K562 (cell line): ENCODE measurements at regions not wholly inside any gene's neighbourhood (a gene's known extent, or its start where the extent isn't known, plus 50 kb on each side); places are given as distances from the start of the nearest gene placed in this dataset.

Source experiments
- ATAC-seq: fragments of 200-7000 bp; cut with Tn5 transposase; 3 replicates; pipeline ENCODE4 v1.9.1; 2020; ENCODE audit warnings: moderate library complexity
- BruUV-seq: library from RNA; stranded (reverse); fragments of 400-500 nt; replicated peaks from 2 replicates; lab custom pipeline; 2021; lab: Mats Ljungman, UMichigan
- CTCF ChIA-PET: fragments of 300-600 bp; formaldehyde crosslinking; extraction: SDS; loops from one replicate; lab custom pipeline; 2021; ENCODE audit warnings: low intra/inter-chr PET ratio; lab: Yijun Ruan, JAX
- POLR2A ChIA-PET: fragments of 300-600, 350-650 bp; sonication (Branson Sonifier 250); formaldehyde crosslinking; extraction: SDS; loops from one replicate; lab custom pipeline; 2021; ENCODE audit warnings: antibody characterized with exemption, inconsistent platforms; lab: Yijun Ruan, JAX
- DNase-seq, 4 experiments: peaks; one replicate each; pipeline versions ENCODE4 v3.0.0 to v3.0.0-alpha.2; 2011 to 2018; ENCODE audit warnings: low spot score in 3 of 4, mixed read lengths in 3 of 4; ENCODE audit errors: extremely low read depth in 1 of 4
- FAIRE-seq: peaks from 2 replicates; lab custom pipeline; 2011; peaks lifted over from hg19 to GRCh38; lab: Jason Lieb, UNC
- H2AFZ ChIP-seq: 2 replicates; pipeline ENCODE4 v1.6.0; 2011; ENCODE audit warnings: low read depth, low read length, control low read depth, inconsistent platforms
- H3K27ac ChIP-seq: fragments of 200-600 bp; 3 replicates; pipeline ENCODE4 v1.8.0; 2011; ENCODE audit warnings: low read depth, mild to moderate bottlenecking, control low read depth, inconsistent platforms, low read length, moderate library complexity, mixed read lengths; ENCODE audit errors: extremely low read depth
- H3K27me3 ChIP-seq, 2 experiments: fragments of 300-600 bp in 1 of 2; 2 replicates in 1 of 2; 3 replicates in 1 of 2; pipeline versions ENCODE4 v1.6.0 to v1.8.0; 2011; ENCODE audit warnings: inconsistent platforms in 2 of 2, low read length in 2 of 2, mild to moderate bottlenecking in 1 of 2, mixed read lengths in 1 of 2, moderate library complexity in 1 of 2; ENCODE audit not compliant: control insufficient read depth in 2 of 2, insufficient read depth in 2 of 2
- H3K36me3 ChIP-seq: fragments of 300-600 bp; 3 replicates; pipeline ENCODE4 v1.8.0; 2011; ENCODE audit warnings: mild to moderate bottlenecking, low read length, inconsistent platforms; ENCODE audit not compliant: control insufficient read depth, insufficient read depth
- H3K4me1 ChIP-seq, 2 experiments: fragments of 200-600 bp in 1 of 2; replicated peaks in 1 of 2; 2 replicates in 1 of 2; 3 replicates in 1 of 2; pipeline versions ENCODE4 v1.5.1 to v1.8.0; 2011; ENCODE audit warnings: inconsistent platforms in 2 of 2, low read length in 2 of 2, mild to moderate bottlenecking in 1 of 2, mixed read lengths in 1 of 2, moderate library complexity in 1 of 2; ENCODE audit not compliant: control insufficient read depth in 2 of 2, insufficient read depth in 2 of 2
- H3K4me2 ChIP-seq: 2 replicates; pipeline ENCODE4 v1.6.1; 2011; ENCODE audit warnings: low read length, control low read depth, inconsistent platforms, mixed read lengths; ENCODE audit not compliant: insufficient read depth
- H3K4me3 ChIP-seq: fragments of 200-600 bp; sonication (generic), shearing (Covaris generic); 2 replicates; pipeline ENCODE4 v1.5.1; 2016; ENCODE audit warnings: control low read depth, inconsistent platforms
- H3K79me2 ChIP-seq: fragments of 200-600 bp; 3 replicates; pipeline ENCODE4 v1.8.0; 2011; ENCODE audit warnings: low read length, inconsistent platforms; ENCODE audit not compliant: control insufficient read depth, insufficient read depth
- H3K9ac ChIP-seq, 2 experiments: 2 replicates each; pipeline versions ENCODE4 v1.6.0 to v1.6.1; 2011; ENCODE audit warnings: low read depth in 2 of 2, low read length in 2 of 2, control low read depth in 1 of 2, inconsistent platforms in 1 of 2, mild to moderate bottlenecking in 1 of 2, mixed read lengths in 1 of 2; ENCODE audit not compliant: insufficient read depth in 1 of 2
- H3K9me1 ChIP-seq: one replicate; pipeline ENCODE4 v1.6.0; 2011; ENCODE audit warnings: inconsistent platforms, mild to moderate bottlenecking, low read length, moderate library complexity; ENCODE audit not compliant: control insufficient read depth, insufficient read depth
- H3K9me3 ChIP-seq: replicated peaks from 2 replicates; pipeline ENCODE4 v1.5.1; 2011; ENCODE audit warnings: low read depth, low read length, inconsistent platforms; ENCODE audit not compliant: control insufficient read depth, insufficient read depth
- H4K20me1 ChIP-seq: replicated peaks from 2 replicates; pipeline ENCODE4 v1.6.1; 2011; ENCODE audit warnings: low read length, inconsistent platforms, mixed read lengths; ENCODE audit not compliant: control insufficient read depth, insufficient read depth
- TSC22D4 ChIP-seq: fragments of 450-650 bp; IDR thresholded peaks from 2 replicates; pipeline ENCODE4 v1.6.1; 2016; ENCODE audit warnings: missing genetic modification characterization, missing biosample characterization, control low read depth
- XRCC3 ChIP-seq: fragments of 450-650 bp; IDR thresholded peaks from 2 replicates; pipeline ENCODE4 v1.6.1; 2017; ENCODE audit warnings: mild to moderate bottlenecking, moderate library complexity
- ZMIZ1 ChIP-seq, 2 experiments: fragments of 150-350 bp in 1 of 2; IDR thresholded peaks; 2 replicates each; pipeline ENCODE4 v1.6.1; 2012 to 2016; ENCODE audit warnings: low read depth in 2 of 2, low read length in 2 of 2, mild to moderate bottlenecking in 1 of 2, moderate library complexity in 1 of 2
- ZNF224 ChIP-seq: sonication (generic); formaldehyde crosslinking; IDR thresholded peaks from 2 replicates; pipeline ENCODE4 v1.8.0; 2022; ENCODE audit warnings: mild to moderate bottlenecking, missing genetic modification reagents
- ZNF23 ChIP-seq: fragments of 250-450 bp; sonication (Bioruptor Pico); IDR thresholded peaks from 2 replicates; pipeline ENCODE4 v1.4.0; 2020; ENCODE audit warnings: mild to moderate bottlenecking
- ZNF511 ChIP-seq: sonication (generic); formaldehyde crosslinking; IDR thresholded peaks from 2 replicates; pipeline ENCODE4 v1.8.0; 2022; ENCODE audit warnings: mild to moderate bottlenecking, missing genetic modification reagents
- WGBS: fragments of 100-300 bp; shearing (Covaris generic); methylation state at CpG from one replicate; pipeline ENCODE4 v1.1.6; 2016; ENCODE audit warnings: low coverage, mixed read lengths; ENCODE audit not compliant: insufficient coverage; ENCODE audit errors: missing lambda C conversion rate; 5-methylcytosine and 5-hydroxymethylcytosine counted together
- in situ Hi-C: fragments of 300-500 bp; cut with MboI; formaldehyde crosslinking; loops from 4 replicates; pipeline ENCODE4 v1.15.0; 2018; ENCODE audit warnings: inconsistent platforms, mixed read lengths
- intact Hi-C: fragments of 100-400 bp; cut with micrococcal nuclease; formaldehyde crosslinking; loops from 2 replicates; pipeline ENCODE4 v1.14.2; 2022
- TF ChIP-seq, protein P1 (sequence below): fragments of 450-650 bp; IDR thresholded peaks from 2 replicates; pipeline ENCODE4 v1.7.0; 2016; ENCODE audit warnings: borderline replicate concordance

DNA sequence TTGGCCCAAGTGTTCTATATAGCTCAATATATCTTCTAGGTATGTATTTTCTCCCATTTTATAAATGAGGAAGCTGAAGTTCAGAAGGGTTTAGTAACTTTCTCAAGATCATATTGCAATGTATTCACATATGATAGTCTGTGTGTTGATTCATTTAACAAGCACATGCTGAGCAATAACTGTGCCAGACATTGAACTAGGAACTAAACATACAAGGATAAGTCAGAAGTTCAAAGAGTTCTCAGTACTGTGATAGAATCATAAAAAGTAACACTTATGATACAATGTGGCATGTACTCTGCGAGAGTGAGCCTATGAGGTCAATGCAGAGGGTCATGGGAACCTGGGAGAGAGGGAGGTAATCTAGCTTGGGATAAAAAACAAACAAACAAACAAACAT is 1082.2 kb upstream of the TENM4 start (continued):
- no peak for TF ChIP-seq ZMIZ1 (IDR thresholded peaks at IDR 0.05; ENCODE audit: low read depth in 2 of 2, low read length in 2 of 2)

DNA sequence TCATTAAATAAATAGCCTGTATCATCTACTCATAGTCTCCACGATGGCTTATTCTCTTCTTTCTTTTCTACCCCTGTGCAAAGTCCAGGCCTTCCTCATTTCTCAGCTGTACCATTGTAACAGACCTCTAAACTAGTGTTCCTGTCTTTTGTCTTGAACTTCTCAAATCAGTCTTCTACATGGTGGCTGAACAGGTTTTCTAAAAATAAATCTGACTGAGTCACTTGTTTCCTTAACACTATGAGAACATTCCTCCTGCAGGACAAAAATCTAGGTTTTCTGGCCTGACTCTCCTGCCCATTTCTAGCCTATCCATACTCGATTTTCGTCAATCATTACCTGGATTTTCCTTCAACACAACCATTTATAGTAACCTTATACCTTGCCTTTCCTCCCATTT is 1080.8 kb upstream of the TENM4 start:
- no peak for ATAC-seq
- H3K4me2 ChIP-seq = no peak overlapping the region
- DNase-seq = no peak
- intact Hi-C loops = no loop called here
- H4K20me1 ChIP-seq = no peaks in the 10 kb centered on the region
- H3K4me3 ChIP-seq = no peak overlapping the region
- WGBS = 0% methylated on average over 3 of the region's 3 CpGs
- no peaks in the 10 kb centered on the region for H3K9me1 ChIP-seq
- no peaks in the 10 kb centered on the region for H3K9me3 ChIP-seq
- H2AFZ ChIP-seq = no peak overlapping the region
- ChIA-PET CTCF (no interaction called here), POLR2A (no interaction called here)
- no TSS peak for BruUV-seq
- no peaks in the 10 kb centered on the region for H3K27me3 ChIP-seq
- no peak overlapping the region for H3K27ac ChIP-seq
- H3K9ac ChIP-seq = no peak overlapping the region
- H3K79me2 ChIP-seq = no peaks in the 10 kb centered on the region
- no peaks in the 10 kb centered on the region for H3K36me3 ChIP-seq
- in situ Hi-C loops = no loop called here
- no peak for FAIRE-seq
- no peaks in the 10 kb centered on the region for H3K4me1 ChIP-seq
- TF ChIP-seq XRCC3 = no peak
- TF ChIP-seq, protein P1, sequence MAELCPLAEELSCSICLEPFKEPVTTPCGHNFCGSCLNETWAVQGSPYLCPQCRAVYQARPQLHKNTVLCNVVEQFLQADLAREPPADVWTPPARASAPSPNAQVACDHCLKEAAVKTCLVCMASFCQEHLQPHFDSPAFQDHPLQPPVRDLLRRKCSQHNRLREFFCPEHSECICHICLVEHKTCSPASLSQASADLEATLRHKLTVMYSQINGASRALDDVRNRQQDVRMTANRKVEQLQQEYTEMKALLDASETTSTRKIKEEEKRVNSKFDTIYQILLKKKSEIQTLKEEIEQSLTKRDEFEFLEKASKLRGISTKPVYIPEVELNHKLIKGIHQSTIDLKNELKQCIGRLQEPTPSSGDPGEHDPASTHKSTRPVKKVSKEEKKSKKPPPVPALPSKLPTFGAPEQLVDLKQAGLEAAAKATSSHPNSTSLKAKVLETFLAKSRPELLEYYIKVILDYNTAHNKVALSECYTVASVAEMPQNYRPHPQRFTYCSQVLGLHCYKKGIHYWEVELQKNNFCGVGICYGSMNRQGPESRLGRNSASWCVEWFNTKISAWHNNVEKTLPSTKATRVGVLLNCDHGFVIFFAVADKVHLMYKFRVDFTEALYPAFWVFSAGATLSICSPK = no peak
- no peak for TF ChIP-seq ZNF511 (CRISPR knock-in tag)
- TF ChIP-seq TSC22D4 (tag) = no peak
- TF ChIP-seq ZNF224 (CRISPR knock-in tag) = no peak
- no peak for TF ChIP-seq ZNF23 (CRISPR knock-in tag)
